Naive thymus-derived CD4-positive, alpha-beta T cell (primary cell): ENCODE measurements at regions not wholly inside any gene's neighbourhood (a gene's known extent, or its start where the extent isn't known, plus 50 kb on each side); places are given as distances from the start of the nearest gene placed in this dataset.

Experiments
- ATAC-seq: fragments of 150-1000 bp; cut with Tn5 transposase; 2 replicates; pipeline ENCODE4 v1.10.0; 2021; ENCODE audit warnings: mild to moderate bottlenecking, moderate library complexity
- CTCF ChIA-PET: fragments of 350-600 bp; sonication (Branson Sonifier 250); formaldehyde crosslinking; loops from one replicate; lab custom pipeline; 2021; ENCODE audit warnings: antibody characterized with exemption; lab: Charles Lee
- POLR2A ChIA-PET: fragments of 350-600 bp; sonication (Branson Sonifier 250); formaldehyde crosslinking; loops from one replicate; lab custom pipeline; 2021; ENCODE audit warnings: antibody characterized with exemption, inconsistent platforms; lab: Charles Lee
- DNase-seq, 9 donors: peaks; one replicate each; pipeline versions ENCODE4 v3.0.0 to v3.0.0-alpha.2; 2020 to 2022; ENCODE audit warnings: mixed read lengths in 1 of 9
- H3K27ac ChIP-seq: one replicate; pipeline ENCODE4 v1.7.0; 2013; ENCODE audit warnings: mild to moderate bottlenecking, low read depth, low read length, moderate library complexity
- H3K27me3 ChIP-seq, 2 donors: one replicate each; pipeline ENCODE4 v1.7.0; 2013; ENCODE audit warnings: low read length in 2 of 2, mild to moderate bottlenecking in 2 of 2, moderate library complexity in 2 of 2; ENCODE audit not compliant: control insufficient read depth in 2 of 2, insufficient read depth in 2 of 2
- H3K36me3 ChIP-seq, 3 experiments: 1 replicate in 2 of 3; 2 replicates in 1 of 3; pipeline ENCODE4 v1.7.0; 2013; ENCODE audit warnings: low read length in 3 of 3, mild to moderate bottlenecking in 3 of 3, moderate library complexity in 1 of 3; ENCODE audit not compliant: insufficient read depth in 3 of 3, control insufficient read depth in 2 of 3
- H3K4me1 ChIP-seq, 2 donors: one replicate each; pipeline ENCODE4 v1.7.0; 2013; ENCODE audit warnings: low read length in 2 of 2, mild to moderate bottlenecking in 2 of 2, moderate library complexity in 1 of 2; ENCODE audit not compliant: control insufficient read depth in 2 of 2, insufficient read depth in 2 of 2
- H3K4me3 ChIP-seq: 2 replicates; pipeline ENCODE4 v1.7.0; 2013; ENCODE audit warnings: mild to moderate bottlenecking, low read length
- H3K9me3 ChIP-seq, 3 experiments: 1 replicate in 2 of 3; 2 replicates in 1 of 3; pipeline ENCODE4 v1.7.0; 2013; ENCODE audit warnings: low read length in 3 of 3; ENCODE audit not compliant: control insufficient read depth in 2 of 3
- H3K27ac Mint-ChIP-seq, 9 donors: one replicate each; pipeline ENCODE4 v1.8.0; 2020 to 2022; ENCODE audit warnings: mixed read lengths in 9 of 9, mild to moderate bottlenecking in 8 of 9, moderate library complexity in 5 of 9, inconsistent platforms in 2 of 9
- H3K27me3 Mint-ChIP-seq, 5 donors: one replicate each; pipeline ENCODE4 v1.8.0; 2021 to 2022; ENCODE audit warnings: mixed read lengths in 5 of 5, mild to moderate bottlenecking in 1 of 5
- H3K36me3 Mint-ChIP-seq, 5 donors: one replicate each; pipeline ENCODE4 v1.8.0; 2020 to 2022; ENCODE audit warnings: mixed read lengths in 5 of 5, mild to moderate bottlenecking in 3 of 5, inconsistent platforms in 1 of 5
- H3K4me1 Mint-ChIP-seq, 7 donors: one replicate each; pipeline ENCODE4 v1.8.0; 2020 to 2022; ENCODE audit warnings: mixed read lengths in 7 of 7, mild to moderate bottlenecking in 3 of 7, inconsistent platforms in 1 of 7
- H3K4me3 Mint-ChIP-seq, 10 donors: one replicate each; pipeline ENCODE4 v1.8.0; 2020 to 2022; ENCODE audit warnings: mild to moderate bottlenecking in 10 of 10, mixed read lengths in 10 of 10, moderate library complexity in 6 of 10, inconsistent platforms in 2 of 10
- H3K9me3 Mint-ChIP-seq, 11 donors: one replicate each; pipeline ENCODE4 v1.8.0; 2020 to 2022; ENCODE audit warnings: mixed read lengths in 11 of 11, mild to moderate bottlenecking in 4 of 11, inconsistent platforms in 1 of 11, moderate library complexity in 1 of 11
- intact Hi-C, 2 donors: fragments of 100-400 bp; cut with micrococcal nuclease; formaldehyde crosslinking; loops; one replicate each; pipeline ENCODE4 v1.15.1; 2023

- Mint-ChIP-seq H3K27ac (no peak overlapping the region), H3K27me3 (no peaks in the 10 kb centered on the region), H3K4me3 (no peak overlapping the region), H3K4me1 (no peaks in the 10 kb centered on the region), H3K9me3 (peaks cover 0 to 27% (median 7%) of the 10 kb centered on the region in 11 donors), H3K36me3 (no peaks in the 10 kb centered on the region)
- Histone ChIP-seq H3K36me3 (no peaks in the 10 kb centered on the region), H3K27ac (no peak overlapping the region), H3K4me3 (no peak overlapping the region), H3K4me1 (no peaks in the 10 kb centered on the region), H3K9me3 (peaks cover 0 to 5% (median 0%) of the 10 kb centered on the region in 3 experiments), H3K27me3 (no peaks in the 10 kb centered on the region)
- POLR2A ChIA-PET: no interaction called here
- DNase-seq (no peak), ATAC-seq (no peak)
- CTCF ChIA-PET: no interaction called here
- intact Hi-C loops: no loop called here
These were observed 780.9 kb downstream of the RPS29 start for GRCh38 chr14:48805315-48805714.

- peaks cover 0 to 23% (median 9%) of the 10 kb centered on the region in 11 donors for H3K9me3 Mint-ChIP-seq
These were observed 793.7 kb downstream of the RPS29 start for GRCh38 chr14:48792376-48793024.

GRCh38 chr14:48788771-48789170 lies 797.4 kb downstream of the RPS29 start:
- Histone ChIP-seq H3K4me3 (no peak overlapping the region), H3K4me1 (no peaks in the 10 kb centered on the region), H3K27me3 (no peaks in the 10 kb centered on the region), H3K36me3 (no peaks in the 10 kb centered on the region), H3K27ac (no peak overlapping the region), H3K9me3 (no peaks in the 10 kb centered on the region)
- Mint-ChIP-seq H3K27ac (no peak overlapping the region), H3K9me3 (peaks cover 0 to 19% (median 0%) of the 10 kb centered on the region in 11 donors), H3K36me3 (no peaks in the 10 kb centered on the region), H3K4me3 (no peak overlapping the region), H3K4me1 (no peaks in the 10 kb centered on the region), H3K27me3 (no peaks in the 10 kb centered on the region)
- intact Hi-C loops: no loop called here
- ATAC-seq (no peak), DNase-seq (no peak)
- POLR2A ChIA-PET: no interaction called here
- CTCF ChIA-PET: no interaction called here

More at GRCh38 chr14:48792376-48793024, 793.7 kb downstream of the RPS29 start:
- Histone ChIP-seq H3K36me3 (no peaks in the 10 kb centered on the region), H3K27ac (no peak overlapping the region), H3K4me1 (no peaks in the 10 kb centered on the region), H3K27me3 (no peaks in the 10 kb centered on the region), H3K4me3 (no peak overlapping the region), H3K9me3 (no peaks in the 10 kb centered on the region)
- DNase-seq (no peak), ATAC-seq (no peak)
- Mint-ChIP-seq H3K27me3 (no peaks in the 10 kb centered on the region), H3K36me3 (peaks cover 0 to 3% (median 0%) of the 10 kb centered on the region in 5 donors), H3K27ac (no peak overlapping the region), H3K4me3 (no peak overlapping the region), H3K4me1 (no peaks in the 10 kb centered on the region)
- intact Hi-C loops: no loop called here
- ChIA-PET POLR2A (no interaction called here), CTCF (interaction anchor here (0.6 kb wide), 1 partner anchor 127 kb away, joined by 3 read pairs; no protein-coding TSS in a partner anchor)

GRCh38 chr14:48786498-48786897 lies 799.7 kb downstream of the RPS29 start:
- Mint-ChIP-seq H3K27me3 (no peaks in the 10 kb centered on the region), H3K4me1 (no peaks in the 10 kb centered on the region), H3K4me3 (no peak overlapping the region), H3K27ac (no peak overlapping the region), H3K9me3 (peaks cover 0 to 26% (median 4%) of the 10 kb centered on the region in 11 donors), H3K36me3 (no peaks in the 10 kb centered on the region)
- Histone ChIP-seq H3K9me3 (no peaks in the 10 kb centered on the region), H3K27me3 (no peaks in the 10 kb centered on the region), H3K27ac (no peak overlapping the region), H3K36me3 (no peaks in the 10 kb centered on the region), H3K4me1 (no peaks in the 10 kb centered on the region), H3K4me3 (no peak overlapping the region)
- no peak for ATAC-seq
- no peak for DNase-seq
- ChIA-PET POLR2A (no interaction called here), CTCF (no interaction called here)
- intact Hi-C loops: no loop called here

DNA sequence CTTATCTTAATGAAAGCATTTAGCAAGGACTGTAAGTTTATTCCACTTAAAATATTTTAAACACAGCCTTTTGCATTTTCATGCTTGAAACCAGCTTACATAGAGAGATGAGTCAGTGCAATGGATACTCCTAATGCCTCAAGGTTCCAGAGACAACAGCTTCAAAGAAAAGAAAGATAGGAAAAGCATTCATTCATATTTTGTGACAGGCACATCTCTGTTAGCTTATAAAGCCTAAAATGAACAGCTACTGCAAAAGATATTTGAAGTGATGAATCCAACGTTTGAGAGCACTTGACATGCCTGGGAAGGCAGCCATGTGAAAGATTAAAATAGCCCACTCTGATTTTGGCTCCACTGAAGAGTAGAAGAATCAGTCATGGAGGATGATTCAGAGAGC lies 814.5 kb downstream of the RPS29 start:
- intact Hi-C loops: no loop called here
- POLR2A ChIA-PET: no interaction called here
- peaks cover 5 to 35% (median 7%) of the 10 kb centered on the region in 11 donors for H3K9me3 Mint-ChIP-seq

GRCh38 chr14:48751293-48751692 lies 834.9 kb downstream of the RPS29 start:
- Mint-ChIP-seq H3K27ac (no peak overlapping the region), H3K4me3 (no peak overlapping the region), H3K36me3 (no peaks in the 10 kb centered on the region), H3K27me3 (no peaks in the 10 kb centered on the region), H3K4me1 (no peaks in the 10 kb centered on the region), H3K9me3 (peaks cover 0 to 9% (median 1%) of the 10 kb centered on the region in 11 donors)
- ATAC-seq (no peak), DNase-seq (no peak)
- Histone ChIP-seq H3K27ac (no peak overlapping the region), H3K4me3 (no peak overlapping the region), H3K27me3 (no peaks in the 10 kb centered on the region), H3K36me3 (no peaks in the 10 kb centered on the region), H3K4me1 (no peaks in the 10 kb centered on the region), H3K9me3 (no peaks in the 10 kb centered on the region)
- CTCF ChIA-PET: no interaction called here
- POLR2A ChIA-PET: no interaction called here
- intact Hi-C loops: no loop called here

More for the DNA sequence above, 814.5 kb downstream of the RPS29 start:
- Histone ChIP-seq H3K27me3 (no peaks in the 10 kb centered on the region), H3K9me3 (peaks cover 0 to 3% (median 0%) of the 10 kb centered on the region in 3 experiments), H3K36me3 (no peaks in the 10 kb centered on the region), H3K4me3 (no peak overlapping the region), H3K27ac (no peak overlapping the region), H3K4me1 (no peaks in the 10 kb centered on the region)
- Mint-ChIP-seq H3K36me3 (peaks cover 0 to 2% (median 0%) of the 10 kb centered on the region in 5 donors), H3K4me3 (no peak overlapping the region), H3K27me3 (no peaks in the 10 kb centered on the region), H3K4me1 (no peaks in the 10 kb centered on the region), H3K27ac (no peak overlapping the region)
- no peak for DNase-seq
- CTCF ChIA-PET: no interaction called here
- ATAC-seq: no peak

DNA sequence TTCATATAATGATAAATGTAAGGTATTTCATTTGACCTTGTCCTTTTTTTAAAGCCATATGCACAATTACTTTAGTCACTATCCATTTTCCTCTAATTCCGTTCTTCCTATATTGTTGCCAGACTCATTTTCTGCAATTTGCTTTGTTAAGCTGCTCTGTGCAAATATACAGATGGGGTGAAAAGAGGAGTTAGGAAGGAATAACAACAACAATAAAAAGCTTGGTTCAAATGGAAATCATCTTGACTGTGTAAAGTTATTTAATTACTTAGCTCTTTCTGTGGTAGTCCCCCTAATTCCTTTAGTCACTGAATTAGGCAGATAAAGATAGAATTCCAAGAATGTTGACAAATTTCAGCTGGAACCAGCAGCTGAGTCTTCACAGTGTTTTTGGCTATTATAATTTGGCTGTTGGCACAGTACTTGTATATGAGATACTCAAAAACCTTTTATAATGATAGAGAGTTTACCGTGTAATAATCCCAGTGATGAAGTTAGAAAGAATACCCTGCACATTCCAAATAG lies 838.0 kb downstream of the RPS29 start:
- Mint-ChIP-seq H3K4me3 (no peak overlapping the region), H3K27ac (no peak overlapping the region), H3K36me3 (no peaks in the 10 kb centered on the region), H3K4me1 (no peaks in the 10 kb centered on the region), H3K27me3 (no peaks in the 10 kb centered on the region), H3K9me3 (peaks cover 0 to 11% (median 1%) of the 10 kb centered on the region in 11 donors)
- Histone ChIP-seq H3K27me3 (no peaks in the 10 kb centered on the region), H3K4me3 (no peak overlapping the region), H3K4me1 (no peaks in the 10 kb centered on the region), H3K27ac (no peak overlapping the region), H3K9me3 (no peaks in the 10 kb centered on the region), H3K36me3 (no peaks in the 10 kb centered on the region)
- ChIA-PET CTCF (no interaction called here), POLR2A (no interaction called here)
- intact Hi-C loops: no loop called here
- DNase-seq: no peak
- no peak for ATAC-seq
